K562 (cell line): ENCODE measurements at regions not wholly inside any gene's neighbourhood (a gene's known extent, or its start where the extent isn't known, plus 50 kb on each side); places are given as distances from the start of the nearest gene placed in this dataset.

Experiments used
- GATA2 ChIP-seq: sonication (generic); formaldehyde crosslinking; IDR thresholded peaks from 2 replicates; pipeline ENCODE4 v1.4.0; 2020; ENCODE audit warnings: mild to moderate bottlenecking, missing genetic modification reagents
- HDAC2 ChIP-seq: fragments of 450-650 bp; IDR thresholded peaks from 2 replicates; pipeline ENCODE4 v1.6.1; 2016; ENCODE audit warnings: mild to moderate bottlenecking
- HDGF ChIP-seq: fragments of 450-650 bp; IDR thresholded peaks from 2 replicates; pipeline ENCODE4 v1.6.1; 2016
- KDM4B ChIP-seq, 2 experiments: fragments of 450-650 bp in 1 of 2; sonication (generic) in 1 of 2; IDR thresholded peaks; 2 replicates each; pipeline ENCODE4 v1.6.1; 2016 to 2017; ENCODE audit warnings: borderline replicate concordance in 2 of 2, antibody characterized with exemption in 1 of 2, low read depth in 1 of 2, mild to moderate bottlenecking in 1 of 2
- POLR2A ChIP-seq: fragments of 450-650 bp; conservative IDR thresholded peaks from 2 replicates; pipeline ENCODE4 v1.6.1; 2016
- SP2 ChIP-seq: IDR thresholded peaks from 2 replicates; pipeline ENCODE4 v1.6.1; 2011; ENCODE audit warnings: mild to moderate bottlenecking, low read depth, low read length, moderate library complexity; ENCODE audit not compliant: poor library complexity, severe bottlenecking; ENCODE audit errors: extremely low read depth
- YY1 ChIP-seq, 3 experiments: IDR thresholded peaks; 2 replicates each; pipeline ENCODE4 v1.6.1; 2011; ENCODE audit warnings: low read length in 2 of 3, mild to moderate bottlenecking in 2 of 3, moderate library complexity in 2 of 3, borderline replicate concordance in 1 of 3, control low read depth in 1 of 3, low read depth in 1 of 3; ENCODE audit not compliant: insufficient read depth in 3 of 3, insufficient replicate concordance in 2 of 3, control insufficient read depth in 1 of 3, insufficient read length in 1 of 3; ENCODE audit errors: extremely low read depth in 1 of 3
- TF ChIP-seq, protein P1 (sequence below): fragments of 250-450 bp; sonication (Bioruptor Pico); IDR thresholded peaks from 2 replicates; pipeline ENCODE4 v1.4.0; 2020; ENCODE audit warnings: borderline replicate concordance
- TF ChIP-seq, protein P2 (sequence below), 3 experiments: IDR thresholded peaks in 2 of 3; conservative IDR thresholded peaks in 1 of 3; 2 replicates each; pipeline ENCODE4 v1.5.1; 2011 to 2012; ENCODE audit warnings: low read length in 3 of 3, mild to moderate bottlenecking in 3 of 3, control low read depth in 2 of 3, improper control_type of control experiment in 1 of 3, inconsistent platforms in 1 of 3, low read depth in 1 of 3, mixed read lengths in 1 of 3, moderate library complexity in 1 of 3; ENCODE audit not compliant: insufficient read depth in 2 of 3

DNA sequence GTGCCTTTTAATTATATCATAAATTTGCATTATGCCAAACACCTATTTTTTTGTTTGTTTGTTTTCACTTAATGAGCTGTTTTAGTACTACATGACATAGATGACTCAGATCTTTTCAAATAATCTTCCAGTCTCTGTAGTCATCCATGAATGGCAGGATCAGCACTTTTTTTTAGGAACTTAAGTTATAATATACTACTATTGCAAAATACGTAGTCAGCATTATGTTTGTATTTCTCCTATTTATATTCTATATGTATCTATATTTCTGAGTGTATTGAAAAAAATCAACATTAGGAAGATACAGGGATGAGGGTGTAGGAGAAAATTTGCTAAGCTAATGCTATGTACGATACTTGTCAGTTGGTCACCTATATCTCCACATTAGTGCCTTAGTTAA, 773.1 kb upstream of the AGA start:
- TF ChIP-seq SP2 (no peak), HDAC2 (no peak), YY1 (IDR thresholded peaks at IDR 0.05; ENCODE audit: borderline replicate concordance in 1 of 3, control insufficient read depth in 1 of 3, extremely low read depth in 1 of 3, insufficient read depth in 3 of 3, insufficient read length in 1 of 3, insufficient replicate concordance in 2 of 3, low read depth in 1 of 3, low read length in 2 of 3) (no peak), POLR2A (no peak), GATA2 (CRISPR knock-in tag) (no peak), KDM4B (IDR thresholded peaks at IDR 0.05; ENCODE audit: borderline replicate concordance in 2 of 2, low read depth in 1 of 2) (no peak), HDGF (no peak)
- TF ChIP-seq, protein P1, sequence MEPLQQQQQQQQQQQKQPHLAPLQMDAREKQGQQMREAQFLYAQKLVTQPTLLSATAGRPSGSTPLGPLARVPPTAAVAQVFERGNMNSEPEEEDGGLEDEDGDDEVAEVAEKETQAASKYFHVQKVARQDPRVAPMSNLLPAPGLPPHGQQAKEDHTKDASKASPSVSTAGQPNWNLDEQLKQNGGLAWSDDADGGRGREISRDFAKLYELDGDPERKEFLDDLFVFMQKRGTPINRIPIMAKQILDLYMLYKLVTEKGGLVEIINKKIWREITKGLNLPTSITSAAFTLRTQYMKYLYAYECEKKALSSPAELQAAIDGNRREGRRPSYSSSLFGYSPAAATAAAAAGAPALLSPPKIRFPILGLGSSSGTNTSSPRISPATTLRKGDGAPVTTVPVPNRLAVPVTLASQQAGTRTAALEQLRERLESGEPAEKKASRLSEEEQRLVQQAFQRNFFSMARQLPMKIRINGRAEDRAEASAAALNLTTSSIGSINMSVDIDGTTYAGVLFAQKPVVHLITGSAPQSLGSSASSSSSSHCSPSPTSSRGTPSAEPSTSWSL = no peak
- TF ChIP-seq, protein P2, sequence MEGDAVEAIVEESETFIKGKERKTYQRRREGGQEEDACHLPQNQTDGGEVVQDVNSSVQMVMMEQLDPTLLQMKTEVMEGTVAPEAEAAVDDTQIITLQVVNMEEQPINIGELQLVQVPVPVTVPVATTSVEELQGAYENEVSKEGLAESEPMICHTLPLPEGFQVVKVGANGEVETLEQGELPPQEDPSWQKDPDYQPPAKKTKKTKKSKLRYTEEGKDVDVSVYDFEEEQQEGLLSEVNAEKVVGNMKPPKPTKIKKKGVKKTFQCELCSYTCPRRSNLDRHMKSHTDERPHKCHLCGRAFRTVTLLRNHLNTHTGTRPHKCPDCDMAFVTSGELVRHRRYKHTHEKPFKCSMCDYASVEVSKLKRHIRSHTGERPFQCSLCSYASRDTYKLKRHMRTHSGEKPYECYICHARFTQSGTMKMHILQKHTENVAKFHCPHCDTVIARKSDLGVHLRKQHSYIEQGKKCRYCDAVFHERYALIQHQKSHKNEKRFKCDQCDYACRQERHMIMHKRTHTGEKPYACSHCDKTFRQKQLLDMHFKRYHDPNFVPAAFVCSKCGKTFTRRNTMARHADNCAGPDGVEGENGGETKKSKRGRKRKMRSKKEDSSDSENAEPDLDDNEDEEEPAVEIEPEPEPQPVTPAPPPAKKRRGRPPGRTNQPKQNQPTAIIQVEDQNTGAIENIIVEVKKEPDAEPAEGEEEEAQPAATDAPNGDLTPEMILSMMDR (IDR thresholded peaks at IDR 0.05 in 2 of 3, conservative IDR thresholded peaks at IDR 0.05 in 1 of 3; ENCODE audit: insufficient read depth in 2 of 3, low read depth in 1 of 3, low read length in 3 of 3) = no peak
